ENCODE measurements at regions not wholly inside any gene's neighbourhood (a gene's known extent, or its start where the extent isn't known, plus 50 kb on each side); places are given as distances from the start of the nearest gene placed in this dataset.

- Histone ChIP-seq H3K79me2 (ENCODE audit: control insufficient read depth, insufficient read depth, low read length) (no peaks in the 10 kb centered on the region), H3K4me3 (replicated peaks in 1 of 3; ENCODE audit: insufficient read depth in 1 of 3, low read depth in 1 of 3, low read length in 3 of 3) (no peak overlapping the region), H3K4me1 (ENCODE audit: control insufficient read depth, extremely low read depth, insufficient read depth, low read length) (peaks cover 4% of the 10 kb centered on the region), H3K36me3 (ENCODE audit: control insufficient read depth in 2 of 2, extremely low read depth in 1 of 2, insufficient read depth in 2 of 2, low read length in 2 of 2) (no peaks in the 10 kb centered on the region), H3K9me1 (replicated peaks; ENCODE audit: control insufficient read depth, extremely low read depth, insufficient read depth, low read length) (no peaks in the 10 kb centered on the region), H3K27me3 (ENCODE audit: control insufficient read depth in 2 of 2, insufficient read depth in 2 of 2, low read length in 2 of 2) (no peaks in the 10 kb centered on the region), H2AFZ (ENCODE audit: low read depth, low read length) (no peak overlapping the region), H4K20me1 (replicated peaks; ENCODE audit: control insufficient read depth, extremely low read depth, insufficient read depth, low read length) (no peaks in the 10 kb centered on the region), H3K9me3 (replicated peaks; ENCODE audit: control insufficient read depth, insufficient read depth, low read length) (no peaks in the 10 kb centered on the region), H3K4me2 (ENCODE audit: insufficient read depth, low read length) (no peak overlapping the region), H3K9ac (replicated peaks; ENCODE audit: extremely low read depth, insufficient read depth, low read length) (no peak overlapping the region), H3K27ac (ENCODE audit: insufficient read depth, low read depth, low read length) (no peak overlapping the region)
- BruUV-seq (replicated peaks), result no TSS peak
- ChIA-PET CTCF (no interaction called here), POLR2A (no interaction called here)
- FAIRE-seq (no peak), DNase-seq (ENCODE audit: low read depth, low spot score) (no peak)
- dilution Hi-C loops (cut with MboI; ENCODE audit: extremely low pct_ligation_motif_present, low sequenced_read_pairs), result no loop called here
- TF ChIP-seq JUN (IDR thresholded peaks at IDR 0.05; ENCODE audit: borderline replicate concordance, insufficient read depth, insufficient read length, low read depth), result no peak
- no peak for TF ChIP-seq MAX (IDR thresholded peaks at IDR 0.05; ENCODE audit: insufficient read depth, insufficient read length)
- TF ChIP-seq POLR2AphosphoS5 (IDR thresholded peaks at IDR 0.05; ENCODE audit: insufficient read depth, low read depth, low read length), result no peak
- no peak for TF ChIP-seq GATA2 (IDR thresholded peaks at IDR 0.05; ENCODE audit: insufficient read depth, insufficient read length, low read depth, low read length)
- TF ChIP-seq MYC (IDR thresholded peaks at IDR 0.05; ENCODE audit: low read depth, low read length), result no peak
- no peak for TF ChIP-seq POLR2A (IDR thresholded peaks at IDR 0.05; ENCODE audit: low read depth, low read length)
- TF ChIP-seq EZH2 (IDR thresholded peaks at IDR 0.05; ENCODE audit: borderline replicate concordance, low read depth, low read length, severe bottlenecking), result no peak
- no peak for TF ChIP-seq CTCF (IDR thresholded peaks at IDR 0.05; ENCODE audit: extremely low read depth in 1 of 2, insufficient read depth in 1 of 2, low read depth in 1 of 2, low read length in 2 of 2)
- no peak for TF ChIP-seq FOS (IDR thresholded peaks at IDR 0.05; ENCODE audit: borderline replicate concordance, insufficient read depth, low read length)
- intact Hi-C loops (cut with micrococcal nuclease), result no loop called here
These were observed 586.2 kb downstream of the ZNF608 start for GRCh38 chr5:124160265-124160664.

All from endothelial cell of umbilical vein (primary cell).